ENCODE measurements at regions not wholly inside any gene's neighbourhood (a gene's known extent, or its start where the extent isn't known, plus 50 kb on each side); places are given as distances from the start of the nearest gene placed in this dataset.

- TF ChIP-seq EZH2 (IDR thresholded peaks at IDR 0.05; ENCODE audit: insufficient read depth, low read length) (no peak), CTCF (IDR thresholded peaks at IDR 0.05; ENCODE audit: insufficient read depth, low read depth, low read length) (no peak)
Observed at GRCh38 chr3:176357891-176358290, 839.4 kb downstream of the TBL1XR1 start.

Measured in astrocyte (in vitro differentiated cells and primary cell).